Spinal cord (tissue), 9 donors: ENCODE measurements at regions not wholly inside any gene's neighbourhood (a gene's known extent, or its start where the extent isn't known, plus 50 kb on each side); places are given as distances from the start of the nearest gene placed in this dataset.

Experiments
- DNase-seq, 6 donors: peaks; one replicate each; pipeline versions ENCODE4 v3.0.0 to v3.0.0-alpha.2; 2013 to 2015; ENCODE audit warnings: low spot score in 6 of 6, low read depth in 4 of 6
- H3K27ac ChIP-seq: one replicate; pipeline ENCODE4 v1.5.1; 2013; ENCODE audit warnings: low read depth, low read length, control low read depth
- H3K27me3 ChIP-seq: one replicate; pipeline ENCODE4 v1.6.1; 2013; ENCODE audit warnings: low read length; ENCODE audit not compliant: control insufficient read depth, insufficient read depth
- H3K36me3 ChIP-seq: one replicate; pipeline ENCODE4 v1.6.1; 2013; ENCODE audit warnings: low read length; ENCODE audit not compliant: control insufficient read depth, insufficient read depth
- H3K4me1 ChIP-seq: one replicate; pipeline ENCODE4 v1.6.1; 2013; ENCODE audit warnings: low read length; ENCODE audit not compliant: control insufficient read depth, insufficient read depth
- H3K4me3 ChIP-seq: one replicate; pipeline ENCODE4 v1.5.1; 2013; ENCODE audit warnings: low read depth, low read length, control low read depth
- H3K9me3 ChIP-seq: one replicate; pipeline ENCODE4 v1.6.1; 2013; ENCODE audit warnings: low read length; ENCODE audit not compliant: control insufficient read depth, insufficient read depth
- WGBS: methylation state at CpG from one replicate; pipeline ENCODE4 v1.1.5; 2013; ENCODE audit warnings: missing lambda C conversion rate; ENCODE audit not compliant: insufficient coverage; 5-methylcytosine and 5-hydroxymethylcytosine counted together
- donor health status: healthy.

- H3K4me3 ChIP-seq, result no peak overlapping the region
- H3K4me1 ChIP-seq, result no peaks in the 10 kb centered on the region
- H3K9me3 ChIP-seq, result no peaks in the 10 kb centered on the region
- H3K36me3 ChIP-seq, result no peaks in the 10 kb centered on the region
- H3K27ac ChIP-seq, result no peak overlapping the region
- no peaks in the 10 kb centered on the region for H3K27me3 ChIP-seq
- no peak for DNase-seq
Observed at GRCh38 chr12:73383584-73384222, 1111.5 kb downstream of the TRHDE start.

GRCh38 chr12:73384592-73384991, 1112.4 kb downstream of the TRHDE start:
- 83% methylated on average over 1 of the region's 1 CpG for WGBS
- Histone ChIP-seq H3K9me3 (no peaks in the 10 kb centered on the region), H3K27ac (no peak overlapping the region), H3K4me1 (no peaks in the 10 kb centered on the region), H3K4me3 (no peak overlapping the region), H3K36me3 (no peaks in the 10 kb centered on the region), H3K27me3 (no peaks in the 10 kb centered on the region)
- DNase-seq, result no peak

DNA sequence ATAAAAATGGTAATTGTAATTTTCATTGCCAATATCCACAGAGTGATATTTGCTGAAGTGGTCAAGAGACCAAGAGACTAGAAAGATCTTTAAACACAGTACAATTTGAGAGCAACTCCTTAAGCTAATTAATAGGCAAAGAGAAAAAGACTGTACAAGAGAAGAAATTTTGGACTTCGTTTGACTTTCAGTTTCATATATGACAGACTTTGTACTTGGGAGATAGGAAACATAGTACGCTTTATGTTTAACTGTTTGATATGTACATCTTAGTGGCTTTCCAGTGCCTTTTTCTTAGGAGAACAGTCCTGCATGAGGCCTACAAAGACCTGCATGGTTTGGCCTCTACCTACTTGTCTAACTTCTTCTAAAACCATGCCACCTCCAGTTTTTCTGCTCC, 1118.1 kb downstream of the TRHDE start:
- Histone ChIP-seq H3K4me3 (no peak overlapping the region), H3K4me1 (no peaks in the 10 kb centered on the region), H3K36me3 (no peaks in the 10 kb centered on the region), H3K9me3 (no peaks in the 10 kb centered on the region), H3K27me3 (no peaks in the 10 kb centered on the region), H3K27ac (no peak overlapping the region)
- 93% methylated on average over 2 of the region's 2 CpGs for WGBS
- DNase-seq, result no peak

DNA sequence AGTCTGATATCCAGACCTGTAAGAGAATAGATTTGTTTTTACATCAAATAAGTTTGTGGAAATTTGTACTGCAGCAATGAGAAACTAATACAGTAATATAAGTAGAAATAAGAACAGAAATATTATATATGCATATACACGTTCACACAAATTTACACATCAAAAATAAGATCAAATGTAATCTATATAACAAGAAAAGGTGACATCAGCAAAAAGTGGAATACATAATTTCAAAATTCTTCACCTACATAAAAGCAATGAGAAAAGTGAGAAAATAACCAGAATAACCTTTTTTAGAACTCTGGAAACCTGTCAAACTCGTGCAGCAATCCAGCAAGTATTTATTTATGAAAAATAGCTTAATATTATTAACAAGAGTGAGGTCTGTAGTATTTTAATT, 1124.6 kb upstream of the ATXN7L3B start:
- Histone ChIP-seq H3K4me3 (no peak overlapping the region), H3K36me3 (no peaks in the 10 kb centered on the region), H3K4me1 (no peaks in the 10 kb centered on the region), H3K27ac (no peak overlapping the region), H3K27me3 (no peaks in the 10 kb centered on the region), H3K9me3 (peaks cover 4% of the 10 kb centered on the region)
- no peak for DNase-seq
- no CpG with 5 or more reads among the region's 2 CpGs for WGBS

DNA sequence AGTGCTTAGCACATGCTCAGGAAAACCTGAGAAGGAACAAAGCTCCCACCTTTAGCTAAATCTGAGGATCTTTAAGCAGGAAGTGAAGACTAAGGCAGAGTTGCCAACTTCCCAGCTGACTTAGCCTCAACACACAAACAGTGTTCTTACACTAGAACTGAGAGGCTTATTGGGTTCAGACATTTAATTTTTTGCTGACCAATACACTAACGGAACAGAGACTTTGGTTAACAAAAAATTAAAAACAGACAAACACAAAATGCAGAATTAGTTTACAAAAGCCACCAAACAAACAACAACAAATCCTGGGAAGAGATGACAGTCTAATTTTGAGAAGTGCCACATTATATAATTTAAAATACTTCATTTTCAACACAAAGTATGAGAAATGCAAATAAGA, 1123.7 kb upstream of the ATXN7L3B start:
- Histone ChIP-seq H3K36me3 (no peaks in the 10 kb centered on the region), H3K9me3 (peaks cover 4% of the 10 kb centered on the region), H3K27me3 (no peaks in the 10 kb centered on the region), H3K4me1 (no peaks in the 10 kb centered on the region), H3K4me3 (no peak overlapping the region), H3K27ac (no peak overlapping the region)
- no CpG with 5 or more reads among the region's 1 CpG for WGBS
- DNase-seq, result no peak

- Histone ChIP-seq H3K4me3 (no peak overlapping the region), H3K27ac (no peak overlapping the region), H3K27me3 (no peaks in the 10 kb centered on the region), H3K36me3 (no peaks in the 10 kb centered on the region), H3K4me1 (no peaks in the 10 kb centered on the region), H3K9me3 (peaks cover 4% of the 10 kb centered on the region)
- DNase-seq, result no peak
- no CpG with 5 or more reads among the region's 2 CpGs for WGBS
Observed at GRCh38 chr12:73414926-73415325, 1122.7 kb upstream of the ATXN7L3B start.

- DNase-seq, result no peak
- Histone ChIP-seq H3K36me3 (no peaks in the 10 kb centered on the region), H3K27ac (no peak overlapping the region), H3K27me3 (no peaks in the 10 kb centered on the region), H3K4me3 (no peak overlapping the region), H3K4me1 (no peaks in the 10 kb centered on the region), H3K9me3 (peaks cover 5% of the 10 kb centered on the region)
Observed at GRCh38 chr12:73418541-73418940, 1119.1 kb upstream of the ATXN7L3B start.

- peaks cover 8% of the 10 kb centered on the region for H3K9me3 ChIP-seq
- DNase-seq, result no peak
- H3K36me3 ChIP-seq, result no peaks in the 10 kb centered on the region
- H3K27me3 ChIP-seq, result no peaks in the 10 kb centered on the region
- no CpG with 5 or more reads among the region's 5 CpGs for WGBS
- no peak overlapping the region for H3K27ac ChIP-seq
- H3K4me3 ChIP-seq, result no peak overlapping the region
- H3K4me1 ChIP-seq, result no peaks in the 10 kb centered on the region
Observed at GRCh38 chr12:73421832-73422231, 1115.8 kb upstream of the ATXN7L3B start.

DNA sequence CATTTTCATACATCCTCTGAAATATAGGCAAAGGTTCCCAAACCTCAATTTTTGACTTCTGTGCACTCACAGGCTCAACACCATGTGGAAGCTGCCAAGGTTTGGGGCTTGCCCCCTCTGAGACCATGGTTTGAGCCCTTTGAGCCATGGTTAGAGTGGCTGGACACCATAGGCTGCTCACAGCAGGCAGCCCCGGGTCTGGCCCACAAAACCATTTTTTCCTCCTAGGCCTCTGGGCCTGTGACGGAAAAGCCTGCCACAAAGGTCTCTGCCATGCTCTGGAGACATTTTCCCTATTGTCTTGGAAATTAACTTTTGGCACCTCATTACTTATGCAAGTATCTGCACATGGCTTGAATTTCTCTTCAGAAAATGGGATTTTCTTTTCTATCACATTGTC, 1113.2 kb upstream of the ATXN7L3B start:
- DNase-seq, result no peak
- Histone ChIP-seq H3K27me3 (no peaks in the 10 kb centered on the region), H3K9me3 (peaks cover 8% of the 10 kb centered on the region), H3K27ac (no peak overlapping the region), H3K4me1 (no peaks in the 10 kb centered on the region), H3K36me3 (no peaks in the 10 kb centered on the region), H3K4me3 (no peak overlapping the region)
- WGBS, result 50% methylated on average over 2 of the region's 2 CpGs

DNA sequence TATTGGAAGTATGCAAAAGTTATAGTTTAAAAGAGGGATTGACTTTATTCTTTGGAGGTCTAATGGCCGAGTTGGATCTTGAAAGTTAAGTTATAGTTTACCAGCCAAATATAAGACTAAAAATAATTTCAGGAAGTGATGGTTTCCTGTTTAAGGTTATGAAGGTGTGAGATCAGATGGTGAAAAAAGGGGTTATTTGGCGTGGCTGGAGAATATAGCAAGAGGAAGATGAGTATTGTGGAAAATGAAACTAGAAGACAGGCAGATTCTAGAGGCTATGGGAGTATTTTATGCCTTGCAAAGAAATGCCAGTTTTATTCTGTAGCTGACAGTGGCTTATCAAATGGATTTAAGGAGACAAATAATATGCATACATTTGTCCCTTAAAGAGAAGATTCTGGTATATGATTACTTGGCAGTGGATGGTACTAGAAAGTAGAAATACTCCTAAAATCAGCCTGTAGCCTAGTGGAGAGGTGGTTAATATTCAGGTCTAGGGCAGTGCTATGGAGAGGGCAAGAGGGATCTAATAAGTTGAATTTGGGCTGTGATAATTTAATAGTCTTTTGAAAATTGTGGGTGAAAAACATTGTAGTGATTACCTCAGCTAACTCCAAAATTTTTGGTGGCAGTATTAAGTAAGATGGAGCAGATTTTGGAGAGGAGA, 1091.8 kb upstream of the ATXN7L3B start:
- Histone ChIP-seq H3K36me3 (no peaks in the 10 kb centered on the region), H3K4me3 (no peak overlapping the region), H3K4me1 (no peaks in the 10 kb centered on the region), H3K9me3 (no peaks in the 10 kb centered on the region), H3K27me3 (no peaks in the 10 kb centered on the region), H3K27ac (no peak overlapping the region)
- no peak for DNase-seq
- WGBS, result 89% methylated on average over 1 of the region's 2 CpGs
